SK-N-SH (cell line): ENCODE measurements at regions not wholly inside any gene's neighbourhood (a gene's known extent, or its start where the extent isn't known, plus 50 kb on each side); places are given as distances from the start of the nearest gene placed in this dataset.

Experiments used
- ELF1 ChIP-seq: IDR thresholded peaks from 2 replicates; pipeline ENCODE4 v1.4.0; 2012
- EZH2phosphoT487 ChIP-seq: fragments of 200-600 bp; sonication (generic); IDR thresholded peaks from 2 replicates; pipeline ENCODE4 v1.6.1; 2017; ENCODE audit warnings: low read depth, mixed run types, mild to moderate bottlenecking, antibody characterized with exemption, moderate library complexity, borderline replicate concordance
- FOSL2 ChIP-seq: IDR thresholded peaks from 2 replicates; pipeline ENCODE4 v1.4.0; 2012; ENCODE audit warnings: low read depth, mild to moderate bottlenecking, moderate library complexity, borderline replicate concordance
- JUND ChIP-seq: IDR thresholded peaks from 2 replicates; pipeline ENCODE4 v1.4.0; 2012
- MXI1 ChIP-seq: IDR thresholded peaks from 2 replicates; pipeline ENCODE4 v1.6.1; 2012; ENCODE audit warnings: mild to moderate bottlenecking, low read depth, low read length, improper control_type of control experiment
- POLR2AphosphoS5 ChIP-seq: IDR thresholded peaks from 2 replicates; pipeline ENCODE4 v1.6.1; 2012; ENCODE audit warnings: low read depth, low read length
- RFX5 ChIP-seq: IDR thresholded peaks from 2 replicates; pipeline ENCODE4 v1.6.1; 2012; ENCODE audit warnings: mild to moderate bottlenecking, improper control_type of control experiment, low read length
- TAF1 ChIP-seq: IDR thresholded peaks from 2 replicates; pipeline ENCODE4 v1.6.1; 2012; ENCODE audit warnings: low read depth, mild to moderate bottlenecking, low read length, moderate library complexity, borderline replicate concordance
- YY1 ChIP-seq: IDR thresholded peaks from 2 replicates; pipeline ENCODE4 v1.4.0; 2012; ENCODE audit warnings: low read depth, mild to moderate bottlenecking
- TF ChIP-seq, protein P1 (sequence below): fragments of 200-600 bp; sonication (generic); IDR thresholded peaks from 2 replicates; pipeline ENCODE4 v1.6.1; 2017; ENCODE audit warnings: antibody characterized with exemption, mild to moderate bottlenecking, moderate library complexity
- TF ChIP-seq, protein P2 (sequence below): IDR thresholded peaks from 2 replicates; pipeline ENCODE4 v1.4.0; 2012; ENCODE audit warnings: low read depth
- TF ChIP-seq, protein P3 (sequence below): fragments of 150-350 bp; IDR thresholded peaks from 2 replicates; pipeline ENCODE4 v1.6.1; 2017; ENCODE audit warnings: antibody characterized with exemption, low read length, low read depth, borderline replicate concordance
- TF ChIP-seq, protein P4 (sequence below): IDR thresholded peaks from 2 replicates; pipeline ENCODE4 v1.4.0; 2012; ENCODE audit warnings: low read depth, borderline replicate concordance

DNA sequence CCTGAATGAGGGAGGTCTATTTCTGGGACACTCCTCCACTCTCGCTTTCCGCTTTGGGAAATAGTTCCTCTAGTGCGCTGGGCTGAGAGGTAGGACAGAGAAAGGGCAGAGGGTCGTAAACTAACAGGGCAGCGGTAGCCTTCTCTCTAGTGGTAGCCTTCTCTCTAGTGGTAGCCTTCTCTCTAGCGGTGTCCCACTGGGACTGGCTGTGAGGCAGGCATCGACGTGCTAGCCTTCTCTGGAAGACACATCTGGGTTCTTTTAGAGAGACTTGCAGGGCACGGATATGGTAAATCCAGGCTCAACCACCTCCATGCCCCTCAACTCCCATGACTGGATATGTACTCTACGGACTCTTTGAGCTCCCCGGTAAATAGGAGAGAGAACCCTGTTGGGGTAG, 74.7 kb upstream of the SLC22A16 start:
- TF ChIP-seq ELF1 (no peak), FOSL2 (no peak), JUND (no peak), TAF1 (no peak), RFX5 (no peak), POLR2AphosphoS5 (no peak), EZH2phosphoT487 (no peak), YY1 (no peak), MXI1 (no peak)
- TF ChIP-seq, protein P1, sequence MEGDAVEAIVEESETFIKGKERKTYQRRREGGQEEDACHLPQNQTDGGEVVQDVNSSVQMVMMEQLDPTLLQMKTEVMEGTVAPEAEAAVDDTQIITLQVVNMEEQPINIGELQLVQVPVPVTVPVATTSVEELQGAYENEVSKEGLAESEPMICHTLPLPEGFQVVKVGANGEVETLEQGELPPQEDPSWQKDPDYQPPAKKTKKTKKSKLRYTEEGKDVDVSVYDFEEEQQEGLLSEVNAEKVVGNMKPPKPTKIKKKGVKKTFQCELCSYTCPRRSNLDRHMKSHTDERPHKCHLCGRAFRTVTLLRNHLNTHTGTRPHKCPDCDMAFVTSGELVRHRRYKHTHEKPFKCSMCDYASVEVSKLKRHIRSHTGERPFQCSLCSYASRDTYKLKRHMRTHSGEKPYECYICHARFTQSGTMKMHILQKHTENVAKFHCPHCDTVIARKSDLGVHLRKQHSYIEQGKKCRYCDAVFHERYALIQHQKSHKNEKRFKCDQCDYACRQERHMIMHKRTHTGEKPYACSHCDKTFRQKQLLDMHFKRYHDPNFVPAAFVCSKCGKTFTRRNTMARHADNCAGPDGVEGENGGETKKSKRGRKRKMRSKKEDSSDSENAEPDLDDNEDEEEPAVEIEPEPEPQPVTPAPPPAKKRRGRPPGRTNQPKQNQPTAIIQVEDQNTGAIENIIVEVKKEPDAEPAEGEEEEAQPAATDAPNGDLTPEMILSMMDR: no peak
- TF ChIP-seq, protein P2, sequence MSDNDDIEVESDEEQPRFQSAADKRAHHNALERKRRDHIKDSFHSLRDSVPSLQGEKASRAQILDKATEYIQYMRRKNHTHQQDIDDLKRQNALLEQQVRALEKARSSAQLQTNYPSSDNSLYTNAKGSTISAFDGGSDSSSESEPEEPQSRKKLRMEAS: no peak
- TF ChIP-seq, protein P3, sequence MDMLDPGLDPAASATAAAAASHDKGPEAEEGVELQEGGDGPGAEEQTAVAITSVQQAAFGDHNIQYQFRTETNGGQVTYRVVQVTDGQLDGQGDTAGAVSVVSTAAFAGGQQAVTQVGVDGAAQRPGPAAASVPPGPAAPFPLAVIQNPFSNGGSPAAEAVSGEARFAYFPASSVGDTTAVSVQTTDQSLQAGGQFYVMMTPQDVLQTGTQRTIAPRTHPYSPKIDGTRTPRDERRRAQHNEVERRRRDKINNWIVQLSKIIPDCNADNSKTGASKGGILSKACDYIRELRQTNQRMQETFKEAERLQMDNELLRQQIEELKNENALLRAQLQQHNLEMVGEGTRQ: no peak
- TF ChIP-seq, protein P4, sequence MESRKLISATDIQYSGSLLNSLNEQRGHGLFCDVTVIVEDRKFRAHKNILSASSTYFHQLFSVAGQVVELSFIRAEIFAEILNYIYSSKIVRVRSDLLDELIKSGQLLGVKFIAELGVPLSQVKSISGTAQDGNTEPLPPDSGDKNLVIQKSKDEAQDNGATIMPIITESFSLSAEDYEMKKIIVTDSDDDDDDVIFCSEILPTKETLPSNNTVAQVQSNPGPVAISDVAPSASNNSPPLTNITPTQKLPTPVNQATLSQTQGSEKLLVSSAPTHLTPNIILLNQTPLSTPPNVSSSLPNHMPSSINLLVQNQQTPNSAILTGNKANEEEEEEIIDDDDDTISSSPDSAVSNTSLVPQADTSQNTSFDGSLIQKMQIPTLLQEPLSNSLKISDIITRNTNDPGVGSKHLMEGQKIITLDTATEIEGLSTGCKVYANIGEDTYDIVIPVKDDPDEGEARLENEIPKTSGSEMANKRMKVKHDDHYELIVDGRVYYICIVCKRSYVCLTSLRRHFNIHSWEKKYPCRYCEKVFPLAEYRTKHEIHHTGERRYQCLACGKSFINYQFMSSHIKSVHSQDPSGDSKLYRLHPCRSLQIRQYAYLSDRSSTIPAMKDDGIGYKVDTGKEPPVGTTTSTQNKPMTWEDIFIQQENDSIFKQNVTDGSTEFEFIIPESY: no peak
